KMS-11 (cell line): ENCODE measurements at regions not wholly inside any gene's neighbourhood (a gene's known extent, or its start where the extent isn't known, plus 50 kb on each side); places are given as distances from the start of the nearest gene placed in this dataset.

ENCODE experiments used
- H2AFZ ChIP-seq: fragments of 200-600 bp; sonication (generic); 2 replicates; pipeline ENCODE4 v1.6.1; 2016; ENCODE audit warnings: antibody characterized with exemption, mixed run types, low read depth
- H3K27ac ChIP-seq: fragments of 200-600 bp; sonication (generic); 2 replicates; pipeline ENCODE4 v1.6.1; 2016; ENCODE audit warnings: mild to moderate bottlenecking, mixed run types
- H3K27me3 ChIP-seq: fragments of 200-600 bp; sonication (generic); 2 replicates; pipeline ENCODE4 v1.6.1; 2017; ENCODE audit warnings: mild to moderate bottlenecking, low read depth, mixed run types, moderate library complexity; ENCODE audit not compliant: insufficient read depth
- H3K36me3 ChIP-seq: fragments of 200-600 bp; sonication (generic); 2 replicates; pipeline ENCODE4 v1.6.1; 2017; ENCODE audit warnings: mild to moderate bottlenecking, mixed run types; ENCODE audit not compliant: insufficient read depth
- H3K4me1 ChIP-seq: fragments of 200-600 bp; sonication (generic); 2 replicates; pipeline ENCODE4 v1.6.1; 2016; ENCODE audit warnings: mild to moderate bottlenecking, low read depth, mixed run types; ENCODE audit not compliant: poor library complexity, severe bottlenecking
- H3K4me2 ChIP-seq: fragments of 200-600 bp; sonication (generic); 2 replicates; pipeline ENCODE4 v1.7.0; 2016; ENCODE audit warnings: mild to moderate bottlenecking, mixed run types
- H3K4me3 ChIP-seq: fragments of 200-600 bp; sonication (generic); IDR thresholded peaks from 2 replicates; pipeline ENCODE4 v1.6.1; 2017; ENCODE audit warnings: low read depth, low read length, mixed read lengths; ENCODE audit not compliant: insufficient read depth
- H3K79me2 ChIP-seq: fragments of 200-600 bp; sonication (generic); 2 replicates; pipeline ENCODE4 v1.6.1; 2016; ENCODE audit warnings: low read depth, mixed run types; ENCODE audit not compliant: insufficient read depth
- H3K9ac ChIP-seq: fragments of 200-600 bp; sonication (generic); 2 replicates; pipeline ENCODE4 v1.6.1; 2016; ENCODE audit warnings: mild to moderate bottlenecking, mixed run types
- H4K20me1 ChIP-seq: fragments of 200-600 bp; sonication (generic); 2 replicates; pipeline ENCODE4 v1.6.1; 2016; ENCODE audit warnings: mild to moderate bottlenecking, mixed run types; ENCODE audit not compliant: insufficient read depth
- CTCF ChIP-seq: fragments of 200-600 bp; sonication (generic); conservative IDR thresholded peaks from 2 replicates; pipeline ENCODE4 v1.6.1; 2017; ENCODE audit warnings: low read depth, mild to moderate bottlenecking, antibody characterized with exemption, low read length, moderate library complexity, mixed read lengths

- Histone ChIP-seq H3K9ac (no peak overlapping the region), H4K20me1 (no peaks in the 10 kb centered on the region), H3K4me2 (no peak overlapping the region), H3K27ac (no peak overlapping the region), H2AFZ (no peak overlapping the region), H3K79me2 (no peaks in the 10 kb centered on the region), H3K27me3 (no peaks in the 10 kb centered on the region), H3K36me3 (no peaks in the 10 kb centered on the region), H3K4me1 (no peaks in the 10 kb centered on the region), H3K4me3 (no peak overlapping the region)
- TF ChIP-seq CTCF = no peak
These were observed 320.4 kb upstream of the CCL2 start for GRCh38 chr17:33934696-33935095.

GRCh38 chr17:33935822-33936221, 319.3 kb upstream of the CCL2 start:
- H3K9ac ChIP-seq = no peak overlapping the region
- H3K4me3 ChIP-seq = no peak overlapping the region
- TF ChIP-seq CTCF = no peak
- H3K4me2 ChIP-seq = no peak overlapping the region
- H3K36me3 ChIP-seq = no peaks in the 10 kb centered on the region
- no peaks in the 10 kb centered on the region for H4K20me1 ChIP-seq
- no peak overlapping the region for H3K27ac ChIP-seq
- no peaks in the 10 kb centered on the region for H3K79me2 ChIP-seq
- H3K27me3 ChIP-seq = no peaks in the 10 kb centered on the region
- H3K4me1 ChIP-seq = no peaks in the 10 kb centered on the region
- H2AFZ ChIP-seq = no peak overlapping the region

- H2AFZ ChIP-seq = no peak overlapping the region
- no peak overlapping the region for H3K27ac ChIP-seq
- H3K79me2 ChIP-seq = no peaks in the 10 kb centered on the region
- no peak overlapping the region for H3K4me2 ChIP-seq
- no peak overlapping the region for H3K4me3 ChIP-seq
- no peak overlapping the region for H3K9ac ChIP-seq
- H3K27me3 ChIP-seq = no peaks in the 10 kb centered on the region
- no peaks in the 10 kb centered on the region for H3K36me3 ChIP-seq
- no peaks in the 10 kb centered on the region for H4K20me1 ChIP-seq
- H3K4me1 ChIP-seq = no peaks in the 10 kb centered on the region
- no peak for TF ChIP-seq CTCF
These were observed 318.3 kb upstream of the CCL2 start for GRCh38 chr17:33936764-33937163.

DNA sequence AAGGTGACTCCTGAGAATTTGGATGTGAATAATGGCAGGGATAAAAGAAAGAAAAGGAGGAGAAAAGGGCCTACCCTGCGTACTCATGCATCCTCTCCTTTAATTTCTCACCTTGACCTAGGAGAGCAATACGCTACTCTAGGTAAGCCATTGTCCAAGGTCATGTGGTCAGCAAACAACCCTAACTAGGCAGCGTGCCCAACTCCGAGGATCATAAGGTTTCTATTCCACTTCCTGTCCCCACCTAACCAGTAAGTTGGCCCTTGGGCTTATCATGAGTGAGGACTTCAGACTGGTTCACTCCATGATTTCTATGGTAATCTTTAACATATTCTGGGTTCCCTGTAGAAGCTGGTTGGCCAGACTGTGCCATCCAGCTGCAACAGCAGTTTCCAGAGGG, 315.1 kb upstream of the CCL2 start:
- H3K9ac ChIP-seq = no peak overlapping the region
- H3K79me2 ChIP-seq = no peaks in the 10 kb centered on the region
- H3K4me1 ChIP-seq = no peaks in the 10 kb centered on the region
- no peaks in the 10 kb centered on the region for H3K27me3 ChIP-seq
- H2AFZ ChIP-seq = no peak overlapping the region
- H4K20me1 ChIP-seq = no peaks in the 10 kb centered on the region
- no peak overlapping the region for H3K4me2 ChIP-seq
- H3K36me3 ChIP-seq = no peaks in the 10 kb centered on the region
- no peak for TF ChIP-seq CTCF
- no peak overlapping the region for H3K27ac ChIP-seq
- H3K4me3 ChIP-seq = no peak overlapping the region
